ENCODE measurements at regions not wholly inside any gene's neighbourhood (a gene's known extent, or its start where the extent isn't known, plus 50 kb on each side); places are given as distances from the start of the nearest gene placed in this dataset.

DNA sequence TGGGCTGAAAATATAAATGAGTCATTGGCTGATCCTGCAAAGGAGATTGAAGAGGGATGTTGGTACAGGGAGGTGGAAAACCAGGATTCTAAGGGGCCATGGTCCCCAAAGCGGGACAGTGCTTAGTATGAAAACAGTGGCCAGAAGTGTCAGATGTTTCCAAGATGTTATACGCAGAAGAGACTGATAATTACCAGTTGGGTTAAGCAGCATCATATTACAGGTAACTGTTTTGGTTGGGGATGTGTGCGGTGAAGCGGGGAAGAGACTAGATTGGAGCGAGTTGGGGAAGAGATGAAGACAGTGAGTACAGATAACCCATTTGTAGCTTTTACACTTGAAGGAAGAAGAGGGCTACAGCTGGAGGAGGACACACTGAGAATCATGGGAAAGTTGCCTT is 80.8 kb downstream of the PLEKHG1 start:
- ChIA-PET CTCF (no interaction called here), POLR2A (ENCODE audit: unreplicated experiment) (no interaction called here)
- Histone ChIP-seq H3K27me3 (ENCODE audit: insufficient read depth, low read depth) (no peaks in the 10 kb centered on the region), H3K4me1 (replicated peaks; ENCODE audit: insufficient read depth) (0 out of 2 replicates have a peak, but pooled peaks cover 5% of the 10 kb centered on the region), H4K20me1 (ENCODE audit: insufficient read depth) (no peaks in the 10 kb centered on the region), H3K79me2 (ENCODE audit: low read depth) (no peaks in the 10 kb centered on the region), H2AFZ (no peak overlapping the region), H3K9me3 (ENCODE audit: insufficient read depth, low read depth) (no peaks in the 10 kb centered on the region), H3K4me2 (no peak overlapping the region), H3F3A (ENCODE audit: insufficient read depth, low read depth) (no peaks in the 10 kb centered on the region), H3K4me3 (no peak overlapping the region), H3K27ac (no peak overlapping the region), H3K36me3 (ENCODE audit: low read depth) (no peaks in the 10 kb centered on the region), H3K9me2 (ENCODE audit: insufficient read depth) (no peaks in the 10 kb centered on the region)
- no TSS peak for BruUV-seq (replicated peaks)
- intact Hi-C loops (cut with micrococcal nuclease; ENCODE audit: unreplicated experiment) = no loop called here
- no peak for DNase-seq
- TF ChIP-seq, protein P1, sequence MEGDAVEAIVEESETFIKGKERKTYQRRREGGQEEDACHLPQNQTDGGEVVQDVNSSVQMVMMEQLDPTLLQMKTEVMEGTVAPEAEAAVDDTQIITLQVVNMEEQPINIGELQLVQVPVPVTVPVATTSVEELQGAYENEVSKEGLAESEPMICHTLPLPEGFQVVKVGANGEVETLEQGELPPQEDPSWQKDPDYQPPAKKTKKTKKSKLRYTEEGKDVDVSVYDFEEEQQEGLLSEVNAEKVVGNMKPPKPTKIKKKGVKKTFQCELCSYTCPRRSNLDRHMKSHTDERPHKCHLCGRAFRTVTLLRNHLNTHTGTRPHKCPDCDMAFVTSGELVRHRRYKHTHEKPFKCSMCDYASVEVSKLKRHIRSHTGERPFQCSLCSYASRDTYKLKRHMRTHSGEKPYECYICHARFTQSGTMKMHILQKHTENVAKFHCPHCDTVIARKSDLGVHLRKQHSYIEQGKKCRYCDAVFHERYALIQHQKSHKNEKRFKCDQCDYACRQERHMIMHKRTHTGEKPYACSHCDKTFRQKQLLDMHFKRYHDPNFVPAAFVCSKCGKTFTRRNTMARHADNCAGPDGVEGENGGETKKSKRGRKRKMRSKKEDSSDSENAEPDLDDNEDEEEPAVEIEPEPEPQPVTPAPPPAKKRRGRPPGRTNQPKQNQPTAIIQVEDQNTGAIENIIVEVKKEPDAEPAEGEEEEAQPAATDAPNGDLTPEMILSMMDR (conservative IDR thresholded peaks at IDR 0.05) = no peak
- no peak for TF ChIP-seq EZH2 (IDR thresholded peaks at IDR 0.05; ENCODE audit: low read depth)

DNA sequence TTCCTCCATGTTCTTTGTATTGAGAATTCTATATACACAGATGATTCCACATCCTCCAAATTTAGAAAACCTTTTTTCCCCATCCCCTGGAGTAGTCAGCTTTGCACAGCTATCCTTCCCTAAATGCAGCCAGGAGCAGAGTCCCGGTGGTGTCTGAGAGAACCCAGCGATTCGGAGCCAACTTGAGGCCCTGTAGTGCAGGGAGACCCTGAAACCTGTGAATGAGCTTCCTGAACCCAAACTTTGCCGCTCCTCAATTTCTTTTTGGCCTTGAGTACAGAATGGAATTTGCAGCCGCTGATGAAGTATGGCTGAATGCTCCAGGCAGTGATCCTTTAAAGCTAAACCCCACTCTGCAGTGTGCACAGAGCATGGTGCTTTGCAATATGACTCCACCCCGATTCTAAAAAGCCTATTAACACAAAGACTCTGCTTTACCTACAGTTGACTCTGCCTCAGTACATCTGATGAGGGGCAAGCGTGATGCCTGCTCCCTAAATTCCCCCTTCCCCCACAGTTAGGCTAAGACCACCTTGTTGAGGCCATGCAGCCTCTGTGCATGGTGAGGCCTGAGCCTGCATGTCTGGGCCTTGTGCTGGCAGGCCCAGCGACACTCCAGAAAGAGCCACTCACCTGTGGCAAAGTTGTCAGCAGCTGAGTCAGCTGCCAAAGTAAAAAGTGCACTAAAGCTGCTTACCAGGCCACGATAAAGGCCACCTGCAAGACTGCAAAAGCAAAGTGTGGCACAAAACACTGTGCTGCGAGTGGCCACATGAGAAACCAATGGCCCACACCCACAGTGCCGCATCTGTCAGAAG is 82.1 kb downstream of the PLEKHG1 start:
- no peaks in the 10 kb centered on the region for H3F3A ChIP-seq (ENCODE audit: insufficient read depth, low read depth)
- H3K4me3 ChIP-seq = no peak overlapping the region
- H3K4me1 ChIP-seq (replicated peaks; ENCODE audit: insufficient read depth) = 0 out of 2 replicates have a peak, but pooled peaks cover 5% of the 10 kb centered on the region
- H3K9me3 ChIP-seq (ENCODE audit: insufficient read depth, low read depth) = no peaks in the 10 kb centered on the region
- TF ChIP-seq, protein P1 (conservative IDR thresholded peaks at IDR 0.05) = no peak
- no peak for TF ChIP-seq EZH2 (IDR thresholded peaks at IDR 0.05; ENCODE audit: low read depth)
- no TSS peak for BruUV-seq (replicated peaks)
- ChIA-PET CTCF (no interaction called here), POLR2A (ENCODE audit: unreplicated experiment) (no interaction called here)
- H3K36me3 ChIP-seq (ENCODE audit: low read depth) = no peaks in the 10 kb centered on the region
- no peak for DNase-seq
- H4K20me1 ChIP-seq (ENCODE audit: insufficient read depth) = no peaks in the 10 kb centered on the region
- no peak overlapping the region for H3K4me2 ChIP-seq
- intact Hi-C loops (cut with micrococcal nuclease; ENCODE audit: unreplicated experiment) = no loop called here
- no peaks in the 10 kb centered on the region for H3K79me2 ChIP-seq (ENCODE audit: low read depth)
- H2AFZ ChIP-seq = no peak overlapping the region
- no peaks in the 10 kb centered on the region for H3K9me2 ChIP-seq (ENCODE audit: insufficient read depth)
- H3K27me3 ChIP-seq (ENCODE audit: insufficient read depth, low read depth) = no peaks in the 10 kb centered on the region
- H3K27ac ChIP-seq = no peak overlapping the region

DNA sequence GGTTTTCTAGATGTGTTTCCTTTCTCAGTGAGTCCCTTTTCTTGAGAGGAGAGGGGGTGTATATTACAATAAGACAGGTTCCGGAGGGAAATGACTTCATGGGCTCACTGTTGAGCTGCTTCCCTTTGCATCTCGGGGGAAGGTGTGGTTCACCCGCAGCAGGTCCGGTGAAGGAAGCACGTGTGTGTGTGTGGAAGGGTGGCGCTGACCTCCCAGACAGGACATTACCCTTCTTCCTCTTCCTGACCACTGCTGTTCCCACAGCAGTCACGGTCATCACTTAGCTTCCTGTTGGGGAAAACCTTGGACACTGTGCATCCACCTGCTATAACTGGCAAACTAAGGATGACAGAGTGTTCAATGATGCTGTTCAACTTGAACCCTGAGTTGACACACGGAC is 83.6 kb downstream of the PLEKHG1 start:
- Histone ChIP-seq H3K27ac (no peak overlapping the region), H2AFZ (no peak overlapping the region)
- CTCF ChIA-PET = no interaction called here

More for the DNA sequence above, 83.6 kb downstream of the PLEKHG1 start:
- H3K4me1 ChIP-seq (replicated peaks; ENCODE audit: insufficient read depth) = 0 out of 2 replicates have a peak, but pooled peaks cover 5% of the 10 kb centered on the region
- H3K4me2 ChIP-seq = no peak overlapping the region
- POLR2A ChIA-PET (ENCODE audit: unreplicated experiment) = no interaction called here
- H3K27me3 ChIP-seq (ENCODE audit: insufficient read depth, low read depth) = no peaks in the 10 kb centered on the region
- H3K9me3 ChIP-seq (ENCODE audit: insufficient read depth, low read depth) = no peaks in the 10 kb centered on the region
- no peaks in the 10 kb centered on the region for H3K9me2 ChIP-seq (ENCODE audit: insufficient read depth)
- TF ChIP-seq, protein P1 (conservative IDR thresholded peaks at IDR 0.05) = no peak
- no peak for TF ChIP-seq EZH2 (IDR thresholded peaks at IDR 0.05; ENCODE audit: low read depth)
- no peaks in the 10 kb centered on the region for H3K36me3 ChIP-seq (ENCODE audit: low read depth)
- intact Hi-C loops (cut with micrococcal nuclease; ENCODE audit: unreplicated experiment) = no loop called here
- no peaks in the 10 kb centered on the region for H3F3A ChIP-seq (ENCODE audit: insufficient read depth, low read depth)
- no peak for DNase-seq
- BruUV-seq (replicated peaks) = no TSS peak
- no peaks in the 10 kb centered on the region for H3K79me2 ChIP-seq (ENCODE audit: low read depth)
- no peak overlapping the region for H3K4me3 ChIP-seq
- H4K20me1 ChIP-seq (ENCODE audit: insufficient read depth) = no peaks in the 10 kb centered on the region

All from PC-9 (cell line).